ENCODE measurements at regions not wholly inside any gene's neighbourhood (a gene's known extent, or its start where the extent isn't known, plus 50 kb on each side); places are given as distances from the start of the nearest gene placed in this dataset.

DNA sequence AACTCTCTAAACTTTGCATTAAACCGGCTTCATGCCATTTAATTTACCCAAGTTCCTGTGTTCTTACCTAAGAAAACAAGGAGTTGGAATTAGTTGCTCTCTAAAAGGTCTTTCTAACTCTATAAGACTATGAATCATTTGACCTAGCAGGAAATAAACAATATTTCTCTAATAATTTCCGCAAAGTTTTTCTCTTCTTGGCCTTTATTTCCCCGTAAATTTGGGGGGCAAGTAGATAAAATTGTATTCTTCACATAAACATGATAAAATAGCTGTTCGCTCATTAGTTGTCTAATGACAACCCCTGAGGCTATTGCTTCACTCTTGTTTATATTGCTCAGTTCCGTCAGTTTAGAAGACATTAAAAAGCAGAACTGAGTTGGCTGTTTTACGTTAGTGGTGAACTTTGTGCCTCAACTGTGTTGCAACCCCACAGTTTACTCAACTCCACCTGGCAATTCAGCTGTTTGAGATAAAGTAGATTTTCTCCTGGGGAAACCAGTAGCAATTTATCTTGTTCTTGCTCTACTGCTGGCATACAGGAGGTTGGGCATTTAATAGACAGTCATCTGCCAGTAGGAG, 74.7 kb downstream of the BTG1 start:
- TF ChIP-seq, protein P1, sequence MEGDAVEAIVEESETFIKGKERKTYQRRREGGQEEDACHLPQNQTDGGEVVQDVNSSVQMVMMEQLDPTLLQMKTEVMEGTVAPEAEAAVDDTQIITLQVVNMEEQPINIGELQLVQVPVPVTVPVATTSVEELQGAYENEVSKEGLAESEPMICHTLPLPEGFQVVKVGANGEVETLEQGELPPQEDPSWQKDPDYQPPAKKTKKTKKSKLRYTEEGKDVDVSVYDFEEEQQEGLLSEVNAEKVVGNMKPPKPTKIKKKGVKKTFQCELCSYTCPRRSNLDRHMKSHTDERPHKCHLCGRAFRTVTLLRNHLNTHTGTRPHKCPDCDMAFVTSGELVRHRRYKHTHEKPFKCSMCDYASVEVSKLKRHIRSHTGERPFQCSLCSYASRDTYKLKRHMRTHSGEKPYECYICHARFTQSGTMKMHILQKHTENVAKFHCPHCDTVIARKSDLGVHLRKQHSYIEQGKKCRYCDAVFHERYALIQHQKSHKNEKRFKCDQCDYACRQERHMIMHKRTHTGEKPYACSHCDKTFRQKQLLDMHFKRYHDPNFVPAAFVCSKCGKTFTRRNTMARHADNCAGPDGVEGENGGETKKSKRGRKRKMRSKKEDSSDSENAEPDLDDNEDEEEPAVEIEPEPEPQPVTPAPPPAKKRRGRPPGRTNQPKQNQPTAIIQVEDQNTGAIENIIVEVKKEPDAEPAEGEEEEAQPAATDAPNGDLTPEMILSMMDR (conservative IDR thresholded peaks at IDR 0.05; ENCODE audit: low read depth, low read length) = no peak
- no peak for TF ChIP-seq EZH2phosphoT487 (IDR thresholded peaks at IDR 0.05; ENCODE audit: borderline replicate concordance, low read length)

Data from PC-3 (cell line).